Brain microvascular endothelial cell (primary cell): ENCODE measurements at regions not wholly inside any gene's neighbourhood (a gene's known extent, or its start where the extent isn't known, plus 50 kb on each side); places are given as distances from the start of the nearest gene placed in this dataset.

Source experiments
- DNase-seq: peaks from one replicate; pipeline ENCODE4 v3.0.0-alpha.2; 2020
- H3K27ac ChIP-seq: fragments of 250-450 bp; sonication (Bioruptor Pico); 2 replicates; pipeline ENCODE4 v1.5.1; 2020; ENCODE audit warnings: mild to moderate bottlenecking, moderate library complexity
- H3K27me3 ChIP-seq: fragments of 250-450 bp; sonication (Bioruptor Pico); replicated peaks from 2 replicates; pipeline ENCODE4 v1.5.1; 2020; ENCODE audit warnings: mild to moderate bottlenecking
- H3K36me3 ChIP-seq: fragments of 250-450 bp; sonication (Bioruptor Pico); replicated peaks from 2 replicates; pipeline ENCODE4 v1.5.1; 2020; ENCODE audit warnings: mild to moderate bottlenecking
- H3K4me3 ChIP-seq: 2 replicates; pipeline ENCODE4 v1.5.1; 2011; ENCODE audit warnings: low read depth, mild to moderate bottlenecking, control low read depth, low read length, moderate library complexity
- in situ Hi-C: cut with HindIII; loops from 2 replicates; pipeline ENCODE4 v1.10.0; 2017; ENCODE audit warnings: low sequenced_read_pairs, low pct_ligation_motif_present
- TF ChIP-seq, protein P1 (sequence below): IDR thresholded peaks from 2 replicates; pipeline ENCODE4 v1.5.1; 2011; ENCODE audit warnings: low read depth, mild to moderate bottlenecking, moderate library complexity, low read length, control low read depth, inconsistent platforms; ENCODE audit errors: missing control alignments

DNA sequence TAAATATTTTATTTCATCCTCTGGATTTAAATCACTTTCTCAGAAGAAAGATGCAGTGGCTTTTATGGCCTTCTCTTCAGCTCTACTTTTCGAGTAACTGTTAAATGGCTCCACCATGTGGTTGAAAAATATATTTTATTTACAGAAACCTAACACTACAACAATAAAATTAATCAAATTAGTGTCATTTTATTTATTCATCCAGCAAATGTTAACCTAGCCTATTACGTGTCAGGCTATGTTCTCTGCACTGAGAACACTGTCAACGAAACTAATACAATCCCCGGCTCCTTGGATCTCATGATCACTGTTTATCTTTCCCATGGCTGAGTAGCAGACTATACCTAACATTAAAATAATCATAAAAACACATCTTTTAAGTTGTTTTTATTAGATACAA is 148.0 kb upstream of the OSTN start:
- TF ChIP-seq, protein P1, sequence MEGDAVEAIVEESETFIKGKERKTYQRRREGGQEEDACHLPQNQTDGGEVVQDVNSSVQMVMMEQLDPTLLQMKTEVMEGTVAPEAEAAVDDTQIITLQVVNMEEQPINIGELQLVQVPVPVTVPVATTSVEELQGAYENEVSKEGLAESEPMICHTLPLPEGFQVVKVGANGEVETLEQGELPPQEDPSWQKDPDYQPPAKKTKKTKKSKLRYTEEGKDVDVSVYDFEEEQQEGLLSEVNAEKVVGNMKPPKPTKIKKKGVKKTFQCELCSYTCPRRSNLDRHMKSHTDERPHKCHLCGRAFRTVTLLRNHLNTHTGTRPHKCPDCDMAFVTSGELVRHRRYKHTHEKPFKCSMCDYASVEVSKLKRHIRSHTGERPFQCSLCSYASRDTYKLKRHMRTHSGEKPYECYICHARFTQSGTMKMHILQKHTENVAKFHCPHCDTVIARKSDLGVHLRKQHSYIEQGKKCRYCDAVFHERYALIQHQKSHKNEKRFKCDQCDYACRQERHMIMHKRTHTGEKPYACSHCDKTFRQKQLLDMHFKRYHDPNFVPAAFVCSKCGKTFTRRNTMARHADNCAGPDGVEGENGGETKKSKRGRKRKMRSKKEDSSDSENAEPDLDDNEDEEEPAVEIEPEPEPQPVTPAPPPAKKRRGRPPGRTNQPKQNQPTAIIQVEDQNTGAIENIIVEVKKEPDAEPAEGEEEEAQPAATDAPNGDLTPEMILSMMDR: no peak

DNA sequence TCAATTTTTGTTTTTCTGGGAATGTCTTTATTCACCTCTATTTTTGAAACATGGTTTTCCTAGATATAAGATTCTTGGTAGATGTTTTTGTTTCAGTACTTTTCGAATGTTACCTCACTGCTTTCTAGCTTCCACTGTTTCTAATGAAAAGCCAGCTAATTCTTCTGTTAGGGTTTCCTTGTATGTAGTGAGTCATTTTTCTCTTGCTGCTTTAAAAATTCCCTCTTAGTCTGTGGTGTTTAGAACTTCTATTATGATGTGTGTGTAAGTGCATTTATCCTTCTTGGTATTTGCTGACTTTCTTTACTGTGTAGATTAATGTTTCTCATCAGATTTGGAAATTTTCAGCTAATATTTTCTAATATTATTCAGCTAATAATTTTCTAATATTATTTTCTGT is 151.1 kb upstream of the OSTN start:
- no peaks in the 10 kb centered on the region for H3K27me3 ChIP-seq
- no peaks in the 10 kb centered on the region for H3K36me3 ChIP-seq
- TF ChIP-seq, protein P1: no peak
- in situ Hi-C loops: no loop called here
- no peak overlapping the region for H3K4me3 ChIP-seq
- DNase-seq: no peak
- H3K27ac ChIP-seq: no peak overlapping the region

More for the DNA sequence above, 148.0 kb upstream of the OSTN start:
- DNase-seq: no peak
- H3K27me3 ChIP-seq: no peaks in the 10 kb centered on the region
- no peak overlapping the region for H3K4me3 ChIP-seq
- H3K27ac ChIP-seq: no peak overlapping the region
- in situ Hi-C loops: no loop called here
- H3K36me3 ChIP-seq: no peaks in the 10 kb centered on the region

DNA sequence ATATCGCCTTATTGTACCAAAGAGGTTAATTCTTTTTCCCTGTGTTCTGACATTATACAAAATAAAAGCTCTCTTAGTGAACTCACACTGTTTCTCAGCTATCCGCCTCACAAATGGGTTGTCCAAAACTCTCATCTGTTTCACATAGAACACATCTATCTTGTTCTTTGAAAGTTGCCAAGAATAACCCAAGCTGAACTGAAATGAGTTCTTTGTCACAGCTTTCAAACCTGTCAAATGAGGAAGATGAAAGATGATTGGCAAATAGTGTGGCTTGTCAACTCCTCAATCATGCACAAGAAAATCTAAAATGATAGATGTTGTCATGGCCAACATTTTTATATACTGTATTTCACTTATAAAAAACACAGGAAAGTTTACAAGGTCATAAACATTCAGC is 168.1 kb upstream of the OSTN start:
- DNase-seq: no peak
- TF ChIP-seq, protein P1: no peak
- no peak overlapping the region for H3K27ac ChIP-seq
- H3K36me3 ChIP-seq: no peaks in the 10 kb centered on the region
- no peaks in the 10 kb centered on the region for H3K27me3 ChIP-seq
- in situ Hi-C loops: no loop called here
- H3K4me3 ChIP-seq: no peak overlapping the region

DNA sequence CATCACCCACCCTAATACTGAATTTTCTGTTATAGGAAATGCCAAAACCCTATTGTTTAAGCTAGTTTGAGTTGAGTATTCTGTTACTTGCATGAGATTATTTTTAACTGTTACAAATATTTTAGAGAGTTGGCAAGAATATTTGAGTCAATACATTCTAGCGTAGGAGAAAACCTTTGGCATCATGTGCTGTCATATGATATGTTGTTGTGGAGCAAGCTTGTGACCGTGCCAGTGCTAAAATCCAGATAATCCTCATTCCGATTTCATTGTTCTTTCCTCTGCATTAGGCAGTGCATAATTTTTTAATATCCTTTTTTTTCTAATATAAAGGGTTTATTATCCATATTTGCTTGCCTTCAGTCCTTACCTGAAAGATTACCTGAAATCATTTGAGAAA is 168.0 kb upstream of the GMNC start:
- TF ChIP-seq, protein P1: no peak
- DNase-seq: no peak
- Histone ChIP-seq H3K27me3 (no peaks in the 10 kb centered on the region), H3K4me3 (no peak overlapping the region), H3K27ac (no peak overlapping the region), H3K36me3 (no peaks in the 10 kb centered on the region)
- in situ Hi-C loops: no loop called here

DNA sequence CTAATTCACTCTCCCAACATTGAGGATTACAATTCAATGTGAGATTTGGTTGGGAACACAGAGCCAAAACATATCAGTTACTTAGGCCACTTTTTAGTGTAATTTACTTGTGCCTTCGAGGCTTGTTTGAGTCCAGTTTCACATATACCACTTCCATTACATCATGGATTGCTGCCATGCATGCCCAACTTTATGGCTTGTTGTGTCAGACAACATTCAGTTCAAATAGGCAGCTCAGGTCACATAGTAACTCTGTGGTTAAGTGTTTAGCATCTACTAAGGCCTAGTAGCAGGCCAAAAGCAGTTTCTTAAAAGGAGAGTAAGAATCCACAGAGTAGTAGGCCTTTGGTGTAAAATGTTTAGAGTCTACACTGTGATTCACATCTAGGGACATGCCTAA is 164.3 kb upstream of the GMNC start:
- Histone ChIP-seq H3K27me3 (no peaks in the 10 kb centered on the region), H3K4me3 (no peak overlapping the region), H3K36me3 (no peaks in the 10 kb centered on the region), H3K27ac (no peak overlapping the region)
- TF ChIP-seq, protein P1: no peak
- in situ Hi-C loops: no loop called here
- no peak for DNase-seq

DNA sequence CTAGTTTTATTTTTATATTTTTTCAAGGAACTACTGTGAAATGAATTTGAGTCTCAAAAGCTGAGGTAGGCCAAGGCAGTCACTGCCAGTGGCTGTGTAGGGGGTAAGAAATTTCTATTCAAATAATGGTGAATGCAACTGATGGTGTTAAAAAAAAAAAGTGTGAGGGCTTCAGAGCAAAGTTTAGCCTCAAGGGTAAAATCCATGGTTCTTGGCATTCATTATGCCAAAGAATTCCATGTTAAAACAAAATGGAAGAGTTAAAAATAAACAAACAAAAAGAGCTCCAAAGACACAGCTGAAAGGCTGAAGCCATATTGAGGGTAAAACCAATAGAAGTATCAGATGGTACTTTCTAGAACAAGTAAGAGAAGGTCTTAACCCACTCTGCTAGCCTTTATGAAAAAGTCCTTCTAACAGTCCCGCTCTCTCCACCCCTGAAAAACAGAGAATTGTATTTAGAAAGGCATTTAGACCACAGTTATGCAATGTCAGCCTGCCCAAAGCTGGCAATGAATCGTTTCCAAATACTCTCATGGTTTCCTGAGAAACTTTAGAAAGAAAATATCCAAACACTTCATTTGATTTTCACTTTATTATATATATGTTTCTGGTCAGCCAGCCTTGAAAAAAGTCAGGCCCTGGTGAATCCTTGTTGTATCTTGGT is 158.4 kb upstream of the GMNC start:
- TF ChIP-seq, protein P1: no peak
- Histone ChIP-seq H3K27me3 (no peaks in the 10 kb centered on the region), H3K4me3 (no peak overlapping the region), H3K27ac (no peak overlapping the region), H3K36me3 (no peaks in the 10 kb centered on the region)
- no peak for DNase-seq
- in situ Hi-C loops: no loop called here
